ENCODE measurements at regions not wholly inside any gene's neighbourhood (a gene's known extent, or its start where the extent isn't known, plus 50 kb on each side); places are given as distances from the start of the nearest gene placed in this dataset.

DNA sequence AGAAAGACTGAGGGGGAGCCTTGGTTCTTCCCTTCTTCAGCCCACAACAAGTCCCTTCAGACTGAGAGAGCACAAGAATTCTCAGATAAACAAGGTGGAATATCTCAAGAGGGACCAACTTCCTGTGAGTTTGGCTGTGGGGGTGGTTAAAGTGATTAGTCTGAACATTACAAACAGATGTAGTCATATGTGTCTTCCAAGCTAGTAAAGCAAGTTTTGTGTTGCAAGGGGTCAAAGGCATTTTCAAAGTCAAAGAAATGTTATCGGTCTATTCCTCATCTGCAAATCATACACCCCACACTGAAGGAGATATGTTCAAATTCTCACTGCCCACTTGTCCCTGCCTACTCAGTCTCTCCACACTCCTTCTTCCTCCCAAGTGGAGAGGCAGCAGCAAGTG is 242.5 kb downstream of the FAM43A start:
- TF ChIP-seq EZH2 (IDR thresholded peaks at IDR 0.05; ENCODE audit: borderline replicate concordance, insufficient read depth, low read depth, low read length, poor library complexity, severe bottlenecking): no peak
- TF ChIP-seq, protein P1, sequence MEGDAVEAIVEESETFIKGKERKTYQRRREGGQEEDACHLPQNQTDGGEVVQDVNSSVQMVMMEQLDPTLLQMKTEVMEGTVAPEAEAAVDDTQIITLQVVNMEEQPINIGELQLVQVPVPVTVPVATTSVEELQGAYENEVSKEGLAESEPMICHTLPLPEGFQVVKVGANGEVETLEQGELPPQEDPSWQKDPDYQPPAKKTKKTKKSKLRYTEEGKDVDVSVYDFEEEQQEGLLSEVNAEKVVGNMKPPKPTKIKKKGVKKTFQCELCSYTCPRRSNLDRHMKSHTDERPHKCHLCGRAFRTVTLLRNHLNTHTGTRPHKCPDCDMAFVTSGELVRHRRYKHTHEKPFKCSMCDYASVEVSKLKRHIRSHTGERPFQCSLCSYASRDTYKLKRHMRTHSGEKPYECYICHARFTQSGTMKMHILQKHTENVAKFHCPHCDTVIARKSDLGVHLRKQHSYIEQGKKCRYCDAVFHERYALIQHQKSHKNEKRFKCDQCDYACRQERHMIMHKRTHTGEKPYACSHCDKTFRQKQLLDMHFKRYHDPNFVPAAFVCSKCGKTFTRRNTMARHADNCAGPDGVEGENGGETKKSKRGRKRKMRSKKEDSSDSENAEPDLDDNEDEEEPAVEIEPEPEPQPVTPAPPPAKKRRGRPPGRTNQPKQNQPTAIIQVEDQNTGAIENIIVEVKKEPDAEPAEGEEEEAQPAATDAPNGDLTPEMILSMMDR (IDR thresholded peaks at IDR 0.05): no peak

Data from B cell (primary cell).